H9 (cell line): ENCODE measurements at regions not wholly inside any gene's neighbourhood (a gene's known extent, or its start where the extent isn't known, plus 50 kb on each side); places are given as distances from the start of the nearest gene placed in this dataset.

Experiments
- DNase-seq: peaks from one replicate; pipeline ENCODE4 v3.0.0-alpha.2; 2017
- H2AFZ ChIP-seq: one replicate; pipeline ENCODE4 v1.6.1; 2013; ENCODE audit warnings: mild to moderate bottlenecking, low read length, control low read depth, moderate library complexity
- H2AK5ac ChIP-seq: 2 replicates; pipeline ENCODE4 v1.6.1; 2013; ENCODE audit warnings: low read length, control low read depth, mixed read lengths; ENCODE audit not compliant: insufficient read length
- H2BK120ac ChIP-seq: one replicate; pipeline ENCODE4 v1.6.1; 2013; ENCODE audit warnings: low read depth, mild to moderate bottlenecking, low read length, control low read depth, inconsistent platforms; ENCODE audit not compliant: poor library complexity, severe bottlenecking
- H2BK12ac ChIP-seq: 2 replicates; pipeline ENCODE4 v1.6.1; 2013; ENCODE audit warnings: low read length, control low read depth, mixed read lengths, low read depth; ENCODE audit not compliant: insufficient read length
- H2BK15ac ChIP-seq: 2 replicates; pipeline ENCODE4 v1.6.1; 2013; ENCODE audit warnings: low read depth, low read length, control low read depth
- H2BK20ac ChIP-seq: one replicate; pipeline ENCODE4 v1.6.1; 2013; ENCODE audit warnings: low read depth, mild to moderate bottlenecking, low read length, control low read depth, inconsistent platforms; ENCODE audit not compliant: poor library complexity, severe bottlenecking
- H2BK5ac ChIP-seq: 2 replicates; pipeline ENCODE4 v1.6.1; 2013; ENCODE audit warnings: low read length, control low read depth, mixed read lengths; ENCODE audit not compliant: insufficient read length
- H3K14ac ChIP-seq: 2 replicates; pipeline ENCODE4 v1.6.1; 2013; ENCODE audit warnings: low read length, control low read depth; ENCODE audit not compliant: insufficient read depth
- H3K18ac ChIP-seq: 2 replicates; pipeline ENCODE4 v1.6.1; 2013; ENCODE audit warnings: low read depth, mild to moderate bottlenecking, mixed read lengths, low read length, control low read depth; ENCODE audit not compliant: insufficient read length
- H3K23ac ChIP-seq: 2 replicates; pipeline ENCODE4 v1.6.1; 2013; ENCODE audit warnings: low read length, control low read depth, mixed read lengths, low read depth; ENCODE audit not compliant: insufficient read length
- H3K23me2 ChIP-seq: 2 replicates; pipeline ENCODE4 v1.6.1; 2013; ENCODE audit warnings: low read depth, mild to moderate bottlenecking, mixed read lengths, low read length, control low read depth; ENCODE audit not compliant: insufficient read length, poor library complexity, severe bottlenecking
- H3K27ac ChIP-seq: 2 replicates; pipeline ENCODE4 v1.5.1; 2013; ENCODE audit warnings: low read length, control low read depth, mixed read lengths, low read depth; ENCODE audit not compliant: insufficient read length
- H3K27me3 ChIP-seq: 2 replicates; pipeline ENCODE4 v1.6.1; 2013; ENCODE audit warnings: low read length, control low read depth, inconsistent platforms; ENCODE audit not compliant: insufficient read depth
- H3K4ac ChIP-seq: 2 replicates; pipeline ENCODE4 v1.6.1; 2013; ENCODE audit warnings: low read depth, mild to moderate bottlenecking, control low read depth, inconsistent platforms, low read length, moderate library complexity
- H3K4me1 ChIP-seq: 2 replicates; pipeline ENCODE4 v1.6.1; 2013; ENCODE audit warnings: low read length, control low read depth, inconsistent platforms; ENCODE audit not compliant: insufficient read depth
- H3K4me2 ChIP-seq: 2 replicates; pipeline ENCODE4 v1.6.1; 2013; ENCODE audit warnings: low read length, control low read depth, mixed read lengths; ENCODE audit not compliant: insufficient read length, insufficient read depth
- H3K56ac ChIP-seq: 2 replicates; pipeline ENCODE4 v1.6.1; 2013; ENCODE audit warnings: low read depth, mild to moderate bottlenecking, mixed read lengths, low read length, control low read depth; ENCODE audit not compliant: insufficient read length
- H3K79me1 ChIP-seq: 2 replicates; pipeline ENCODE4 v1.6.1; 2013; ENCODE audit warnings: low read depth, mild to moderate bottlenecking, moderate library complexity, low read length, control low read depth, inconsistent platforms; ENCODE audit not compliant: insufficient read depth, poor library complexity, severe bottlenecking
- H3K79me2 ChIP-seq: 2 replicates; pipeline ENCODE4 v1.6.1; 2013; ENCODE audit warnings: low read length, control low read depth, inconsistent platforms; ENCODE audit not compliant: insufficient read depth
- H3K9ac ChIP-seq: 2 replicates; pipeline ENCODE4 v1.6.1; 2013; ENCODE audit warnings: low read length, control low read depth, mixed read lengths; ENCODE audit not compliant: insufficient read length; ENCODE audit errors: extremely low read depth
- H3K9me3 ChIP-seq: one replicate; pipeline ENCODE4 v1.6.1; 2013; ENCODE audit warnings: low read depth, low read length, inconsistent platforms; ENCODE audit not compliant: control insufficient read depth
- H3T11ph ChIP-seq: one replicate; pipeline ENCODE4 v1.6.1; 2013; ENCODE audit warnings: mild to moderate bottlenecking, low read length, control low read depth, inconsistent platforms
- H4K20me1 ChIP-seq: one replicate; pipeline ENCODE4 v1.6.1; 2013; ENCODE audit not compliant: control insufficient read depth, insufficient read length, insufficient read depth
- H4K5ac ChIP-seq: 2 replicates; pipeline ENCODE4 v1.6.1; 2013; ENCODE audit warnings: low read depth, mild to moderate bottlenecking, mixed read lengths, low read length, control low read depth; ENCODE audit not compliant: insufficient read length
- H4K8ac ChIP-seq: replicated peaks from 2 replicates; pipeline ENCODE4 v1.6.1; 2013; ENCODE audit warnings: low read length, control low read depth, mixed read lengths, low read depth; ENCODE audit not compliant: insufficient read length
- H4K91ac ChIP-seq: 2 replicates; pipeline ENCODE4 v1.6.1; 2013; ENCODE audit warnings: low read depth, mild to moderate bottlenecking, moderate library complexity, mixed read lengths, low read length, control low read depth; ENCODE audit not compliant: insufficient read length
- H3K27ac Mint-ChIP-seq, 3 experiments: 2 replicates in 2 of 3; 3 replicates in 1 of 3; pipeline ENCODE4 v1.8.0; 2020 to 2021; ENCODE audit warnings: mixed read lengths in 3 of 3, mild to moderate bottlenecking in 1 of 3, moderate library complexity in 1 of 3
- H3K27me3 Mint-ChIP-seq: 2 replicates; pipeline ENCODE4 v1.8.0; 2021; ENCODE audit warnings: low read depth, mild to moderate bottlenecking, moderate library complexity, mixed read lengths
- H3K36me3 Mint-ChIP-seq, 3 experiments: 2 replicates in 2 of 3; 3 replicates in 1 of 3; pipeline ENCODE4 v1.8.0; 2020 to 2021; ENCODE audit warnings: low read depth in 3 of 3, mixed read lengths in 3 of 3; ENCODE audit not compliant: insufficient read depth in 1 of 3
- H3K4me1 Mint-ChIP-seq, 2 experiments: 2 replicates each; pipeline ENCODE4 v1.8.0; 2020; ENCODE audit warnings: mixed read lengths in 2 of 2
- H3K4me3 Mint-ChIP-seq, 2 experiments: 2 replicates in 1 of 2; 3 replicates in 1 of 2; pipeline ENCODE4 v1.8.0; 2020 to 2021; ENCODE audit warnings: mild to moderate bottlenecking in 2 of 2, mixed read lengths in 2 of 2, moderate library complexity in 1 of 2
- H3K9me3 Mint-ChIP-seq, 2 experiments: 2 replicates in 1 of 2; 3 replicates in 1 of 2; pipeline ENCODE4 v1.8.0; 2020; ENCODE audit warnings: mild to moderate bottlenecking in 2 of 2, mixed read lengths in 2 of 2, moderate library complexity in 1 of 2
- CTCF ChIP-seq: fragments of 200-600 bp; sonication (generic); conservative IDR thresholded peaks from 3 replicates; pipeline ENCODE4 v1.8.0; 2021; ENCODE audit warnings: antibody characterized with exemption, mild to moderate bottlenecking
- WGBS: extraction: QIAGEN DNeasy Blood & Tissue Kit; methylation state at CpG from one replicate; pipeline ENCODE4 v1.1.7; 2013; ENCODE audit warnings: missing lambda C conversion rate, low lambda C conversion rate, mixed read lengths; ENCODE audit not compliant: insufficient read length; ENCODE audit errors: extremely low coverage; 5-methylcytosine and 5-hydroxymethylcytosine counted together

- Histone ChIP-seq H3K27me3 (no peaks in the 10 kb centered on the region), H3K56ac (no peak overlapping the region), H4K20me1 (no peaks in the 10 kb centered on the region), H2BK120ac (no peak overlapping the region), H3T11ph (no peak overlapping the region), H3K18ac (no peak overlapping the region), H4K5ac (no peak overlapping the region), H4K8ac (no peak overlapping the region), H3K4me2 (no peak overlapping the region), H2BK12ac (no peak overlapping the region), H4K91ac (no peak overlapping the region), H2BK5ac (no peak overlapping the region), H2AFZ (no peak overlapping the region), H3K14ac (no peak overlapping the region), H3K27ac (no peak overlapping the region), H3K9ac (no peak overlapping the region), H3K23ac (no peak overlapping the region), H3K9me3 (no peaks in the 10 kb centered on the region), H3K23me2 (no peaks in the 10 kb centered on the region), H2BK20ac (no peak overlapping the region), H3K79me1 (no peaks in the 10 kb centered on the region), H3K4ac (no peak overlapping the region), H3K4me1 (no peaks in the 10 kb centered on the region), H3K79me2 (no peaks in the 10 kb centered on the region), H2BK15ac (no peak overlapping the region), H2AK5ac (no peak overlapping the region)
- Mint-ChIP-seq H3K4me3 (no peak overlapping the region), H3K27ac (peak overlapping the region in 2 of 3 experiments; percentile 79; a peak in 3 of 7 replicates), H3K36me3 (no peaks in the 10 kb centered on the region), H3K9me3 (no peaks in the 10 kb centered on the region), H3K4me1 (peaks cover 10% of the 10 kb centered on the region in 2 experiments), H3K27me3 (no peaks in the 10 kb centered on the region)
- no CpG with 5 or more reads among the region's 4 CpGs for WGBS
- DNase-seq = no peak
- TF ChIP-seq CTCF = no peak
Measured at GRCh38 chr5:155150012-155150411, 136.5 kb downstream of the KIF4B start.
